ENCODE measurements at regions not wholly inside any gene's neighbourhood (a gene's known extent, or its start where the extent isn't known, plus 50 kb on each side); places are given as distances from the start of the nearest gene placed in this dataset.
"Not testable (repeated sequence)": the region's sequence is repeated elsewhere in the genome, so short reads cannot be mapped to it uniquely, and the experiment has no call there.

DNA sequence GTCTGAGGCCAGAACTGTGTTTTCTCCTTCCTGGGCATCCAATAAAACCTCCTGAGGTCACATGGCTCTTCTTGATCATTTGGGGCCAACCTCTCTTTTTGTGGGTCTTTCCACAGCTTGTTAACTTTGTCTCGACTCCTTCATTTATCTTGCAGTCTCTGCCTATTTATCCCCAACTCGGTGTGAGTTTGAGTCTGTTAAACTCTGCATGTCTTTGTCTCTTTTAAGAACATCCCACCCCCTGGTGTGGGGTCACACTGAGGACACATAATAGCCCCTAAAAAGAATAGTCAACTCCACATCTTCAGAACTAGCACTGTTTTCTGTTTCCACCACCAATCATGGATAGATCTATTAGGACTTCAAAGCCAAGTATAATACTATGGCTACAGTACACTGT, 187.2 kb downstream of the TLE3 start:
- no peak for DNase-seq (ENCODE audit: low read depth, low spot score)

DNA sequence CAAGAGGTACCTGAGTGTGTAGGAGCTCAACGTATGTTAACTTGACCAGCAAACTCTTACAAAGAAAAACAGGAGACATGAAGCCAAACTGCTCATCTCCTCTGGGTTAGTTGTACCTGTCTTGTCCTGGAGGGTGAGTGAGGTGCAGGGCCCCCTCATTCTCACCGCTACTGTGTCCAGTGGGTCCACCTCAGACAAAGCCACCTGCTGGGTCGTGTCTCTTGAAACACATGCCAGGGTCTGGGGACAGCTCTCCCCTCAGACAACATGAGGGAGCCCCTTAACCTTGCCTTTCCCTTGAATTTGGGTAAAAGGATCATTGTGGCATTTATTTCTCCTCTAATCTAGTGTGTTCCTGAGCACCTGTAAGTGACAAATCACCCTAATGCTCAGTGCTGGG, 185.6 kb downstream of the TLE3 start:
- DNase-seq (ENCODE audit: low read depth, low spot score) = no peak

DNA sequence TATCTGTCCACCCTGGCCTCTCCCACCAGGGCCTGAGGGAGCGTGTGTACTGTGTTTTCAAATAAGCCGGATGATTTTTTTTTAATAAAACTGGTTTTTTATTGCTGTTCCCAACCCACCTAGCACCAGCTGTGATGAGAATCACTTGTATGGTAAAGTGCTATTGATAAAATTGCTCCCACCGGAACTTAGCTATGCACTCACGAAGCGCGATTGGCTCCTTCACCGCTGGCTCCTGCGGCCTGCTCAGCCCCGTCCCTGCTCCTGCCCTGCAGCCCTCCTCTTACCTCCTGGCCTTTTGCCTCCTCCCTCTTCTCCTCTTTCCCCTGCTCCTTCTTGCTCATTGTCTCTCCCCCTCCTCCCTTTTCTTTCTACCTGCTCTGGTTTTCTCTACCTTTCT, 183.7 kb downstream of the TLE3 start:
- no peak for DNase-seq (ENCODE audit: low read depth, low spot score)

- DNase-seq (ENCODE audit: low read depth, low spot score) = no peak
Observed at GRCh38 chr15:69914960-69915359, 182.8 kb downstream of the TLE3 start.

DNA sequence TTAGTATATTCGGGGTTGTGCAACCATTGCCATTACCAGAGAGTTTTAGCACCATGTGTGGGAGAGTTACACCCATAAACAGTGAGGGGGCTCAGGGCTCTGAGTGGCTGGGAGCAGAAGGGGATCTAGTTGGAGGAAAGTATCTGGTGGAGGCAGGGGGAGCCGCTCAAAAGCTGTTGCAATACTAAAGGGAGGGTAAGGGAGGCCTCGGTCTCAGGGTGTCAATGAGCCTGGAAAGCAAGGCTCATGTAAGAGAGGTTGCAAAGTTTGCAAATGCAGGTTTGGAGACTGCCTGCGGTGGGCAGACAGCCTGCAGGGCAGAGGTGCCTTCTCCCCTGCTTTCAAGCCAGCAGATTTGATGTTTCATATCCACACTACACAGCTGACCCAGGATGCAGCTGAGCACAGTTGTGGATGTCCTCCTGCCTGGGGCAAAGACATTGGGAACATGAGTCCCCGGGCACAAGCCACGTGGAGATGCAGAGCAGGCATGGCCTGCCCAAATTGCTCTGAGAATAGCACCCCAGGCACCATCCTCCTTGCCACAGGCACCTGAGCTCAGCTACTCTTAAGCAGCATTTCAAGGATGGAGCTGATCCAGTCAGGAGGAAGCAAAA, 181.4 kb downstream of the TLE3 start:
- DNase-seq (ENCODE audit: low read depth, low spot score) = no peak

GRCh38 chr15:69917056-69917455, 180.7 kb downstream of the TLE3 start:
- no peak for DNase-seq (ENCODE audit: low read depth, low spot score)

GRCh38 chr15:69919816-69920215, 177.9 kb downstream of the TLE3 start:
- no peak for DNase-seq (ENCODE audit: low read depth, low spot score)

DNA sequence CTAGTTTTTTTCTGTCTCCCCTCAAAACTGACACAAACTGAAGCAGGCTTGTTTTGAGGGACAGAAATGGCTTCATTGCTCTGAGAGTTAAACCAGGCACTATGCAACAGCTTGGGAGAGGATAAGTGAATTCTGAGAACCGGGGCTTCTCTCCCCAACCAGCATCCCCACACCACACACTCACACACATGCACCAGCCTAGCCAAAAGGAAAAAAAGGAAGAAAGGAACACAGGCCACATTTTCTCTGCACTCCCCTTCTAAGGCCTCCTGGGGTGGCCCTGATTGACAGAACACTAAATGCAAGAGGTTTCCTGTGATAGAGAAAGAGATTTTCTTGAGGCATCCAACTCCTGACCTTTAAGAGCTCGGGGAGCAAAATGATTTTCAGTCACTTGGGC, 177.5 kb downstream of the TLE3 start:
- DNase-seq (ENCODE audit: low read depth, low spot score) = no peak

GRCh38 chr15:69921626-69922619, 175.8 kb downstream of the TLE3 start:
- DNase-seq (ENCODE audit: low read depth, low spot score) = no peak

DNA sequence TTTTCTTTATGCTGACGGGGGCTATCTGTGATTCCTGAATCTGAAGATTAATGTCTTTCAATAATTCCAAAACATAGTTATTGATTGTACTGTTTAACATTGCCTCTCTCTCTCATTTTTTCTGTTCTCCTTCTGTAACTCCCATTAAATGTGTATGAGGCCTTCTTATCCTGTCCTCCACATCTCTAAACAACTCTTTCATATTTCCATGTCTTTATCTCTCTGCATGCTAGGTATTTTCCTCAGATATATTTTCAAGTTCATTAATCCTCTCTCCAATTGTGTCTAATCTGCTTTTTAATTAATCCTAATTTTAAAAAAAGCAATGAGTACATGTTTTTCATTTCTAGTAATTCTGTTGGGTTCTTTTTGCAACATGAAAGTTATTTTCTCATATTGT, 173.2 kb downstream of the TLE3 start:
- DNase-seq (ENCODE audit: low read depth, low spot score) = no peak

DNA sequence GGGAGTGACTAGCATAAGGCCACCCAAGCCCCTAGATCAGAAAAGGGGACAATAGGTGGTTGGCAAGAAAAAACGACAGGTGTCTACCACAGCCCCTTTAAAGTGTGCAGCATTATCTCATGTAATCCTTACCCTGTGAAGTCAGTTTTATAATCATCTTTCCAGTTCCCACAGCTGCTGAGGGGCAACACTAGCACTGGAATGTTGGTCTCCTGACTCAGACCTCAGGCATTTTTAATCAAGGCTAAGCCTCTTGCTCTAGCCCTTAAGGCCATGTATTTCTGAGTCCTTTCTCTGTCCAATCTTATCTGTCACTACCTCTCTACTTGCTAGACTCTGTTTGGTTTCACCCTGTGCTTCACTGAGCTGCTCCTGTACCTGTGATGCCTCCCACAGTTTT, 171.7 kb downstream of the TLE3 start:
- no peak for DNase-seq (ENCODE audit: low read depth, low spot score)

GRCh38 chr15:69926721-69927120, 171.0 kb downstream of the TLE3 start:
- DNase-seq (ENCODE audit: low read depth, low spot score) = no peak

GRCh38 chr15:69928890-69929289, 168.8 kb downstream of the TLE3 start:
- not testable (repeated sequence) for DNase-seq (ENCODE audit: low read depth, low spot score)

DNA sequence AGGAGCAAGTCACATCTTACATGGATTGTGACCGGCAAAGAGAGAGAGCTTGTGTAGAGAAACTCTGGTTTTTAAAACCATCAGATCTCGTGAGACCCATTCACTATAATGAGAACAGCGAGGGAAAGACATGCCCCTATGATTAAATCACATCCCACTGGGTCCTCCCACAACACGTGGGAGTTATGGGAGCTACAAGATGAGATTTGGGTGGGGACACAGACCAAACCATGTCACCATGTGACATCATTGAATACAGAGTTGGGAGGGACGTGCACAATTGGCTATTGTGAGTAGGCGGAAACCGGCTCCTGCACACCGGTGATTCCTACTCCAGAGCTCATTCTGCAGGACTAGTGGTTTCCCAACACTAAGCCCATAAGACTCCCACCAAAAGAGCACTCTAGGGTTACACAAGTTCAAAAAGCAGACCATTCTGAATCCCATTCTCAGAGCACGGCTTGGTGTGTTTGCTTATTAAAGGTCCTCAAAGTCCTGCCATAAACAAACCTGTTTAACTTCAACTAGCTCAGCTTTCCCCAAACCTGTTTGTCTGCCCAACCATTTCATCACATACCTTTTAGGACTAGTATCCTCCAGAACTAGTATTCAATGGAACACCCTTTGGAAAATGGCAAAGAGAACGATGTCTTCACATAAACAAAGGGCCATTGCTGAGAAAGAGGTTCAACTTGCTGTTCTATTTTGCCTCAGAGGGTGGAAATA, 167.6 kb downstream of the TLE3 start:
- DNase-seq (ENCODE audit: low read depth, low spot score) = no peak

GRCh38 chr15:69930754-69931153, 167.0 kb downstream of the TLE3 start:
- no peak for DNase-seq (ENCODE audit: low read depth, low spot score)

DNA sequence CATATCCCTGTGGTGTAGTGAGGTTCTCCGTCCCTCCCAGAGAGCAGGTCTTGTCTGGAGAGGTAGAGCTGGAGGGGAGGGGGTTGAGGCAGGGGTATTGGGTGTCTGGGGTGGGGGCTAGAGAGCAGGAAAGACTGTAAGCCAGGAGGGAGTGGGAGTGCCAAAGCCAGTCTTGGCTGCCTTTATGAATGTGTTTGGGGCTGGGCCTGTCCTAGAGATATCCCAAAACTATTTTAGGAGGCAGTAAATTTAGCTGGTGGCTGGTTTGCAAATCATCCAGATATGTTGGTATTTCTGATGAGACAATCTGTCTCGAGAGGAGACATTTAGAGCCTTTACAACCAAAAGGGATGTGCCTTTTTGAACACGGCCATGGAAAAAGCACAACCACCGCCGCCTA, 166.6 kb downstream of the TLE3 start:
- DNase-seq (ENCODE audit: low read depth, low spot score) = no peak

DNA sequence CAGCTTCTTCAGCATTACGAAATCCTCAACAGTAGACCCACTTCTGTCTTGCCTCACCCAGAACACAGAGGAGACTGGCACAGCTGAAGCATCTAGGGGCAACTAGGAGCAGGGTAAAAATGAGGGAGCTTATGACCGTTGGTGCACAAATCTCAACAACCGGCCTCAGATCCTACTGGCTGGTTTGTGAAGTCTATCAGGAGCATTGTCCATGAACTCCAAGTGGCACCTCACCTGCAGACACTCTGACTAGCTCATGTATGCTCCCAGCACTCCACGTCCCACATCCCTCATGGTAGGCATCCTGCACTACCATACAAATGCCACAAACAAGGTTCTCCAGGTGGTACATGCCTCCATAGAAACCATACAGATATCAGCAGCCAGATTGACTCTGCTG, 163.1 kb downstream of the TLE3 start:
- no peak for DNase-seq (ENCODE audit: low read depth, low spot score)

- DNase-seq (ENCODE audit: low read depth, low spot score) = no peak
Observed at GRCh38 chr15:69939513-69940440, 157.9 kb downstream of the TLE3 start.

DNA sequence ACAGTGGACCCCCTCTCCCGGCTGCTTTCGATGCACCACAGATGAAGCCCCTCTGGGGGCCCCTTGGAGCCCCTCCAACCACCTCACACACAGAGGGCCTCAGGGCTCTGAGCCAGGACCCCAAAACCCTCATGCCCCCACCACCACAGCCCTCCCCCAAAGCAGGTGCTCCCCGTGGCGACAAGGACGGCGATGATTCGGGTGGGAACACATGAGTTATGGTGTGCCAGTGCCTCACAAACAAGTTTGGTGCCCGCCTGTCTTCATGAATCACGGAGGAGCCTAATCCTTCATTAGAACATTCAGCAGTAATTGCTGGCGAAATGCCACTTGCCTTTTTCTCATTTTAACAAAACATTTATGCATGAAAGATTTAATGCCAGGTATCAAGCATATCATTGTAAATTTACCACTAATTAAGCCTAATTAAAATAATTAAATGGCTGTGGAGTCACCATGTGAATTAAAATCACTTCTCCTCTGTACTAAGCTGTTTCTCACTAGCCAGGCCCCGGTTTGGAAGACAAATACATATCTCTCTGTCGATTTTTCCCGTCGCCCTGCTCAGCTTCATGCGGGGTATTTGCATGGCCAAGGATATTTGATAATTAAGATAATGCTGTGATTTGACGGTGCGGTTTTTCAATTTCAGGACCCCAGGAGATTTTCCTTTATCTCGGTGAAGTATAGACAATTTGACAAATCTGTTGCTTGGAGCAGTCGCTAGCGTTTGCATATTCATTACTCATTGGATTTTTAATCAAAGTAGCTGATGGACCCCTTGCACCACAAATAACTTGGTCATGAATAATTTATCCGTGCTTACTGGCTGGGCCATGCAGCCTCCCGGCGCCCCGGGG, 157.0 kb downstream of the TLE3 start:
- no peak for DNase-seq (ENCODE audit: low read depth, low spot score)

DNA sequence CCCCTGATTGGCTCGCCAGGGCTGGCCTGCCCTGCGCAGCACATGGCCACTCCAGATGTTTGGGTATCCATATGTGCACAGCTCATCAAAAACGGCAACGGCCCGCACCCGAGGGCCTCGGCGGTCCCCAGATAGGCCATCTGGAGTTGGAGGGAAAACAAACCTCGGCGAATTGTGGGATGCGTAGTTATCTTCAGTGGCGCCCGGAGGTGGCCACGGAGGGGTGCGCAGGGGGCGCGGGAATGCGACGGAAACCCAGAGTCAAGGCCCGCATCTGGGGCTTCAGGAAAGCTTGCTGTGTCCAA, 156.5 kb downstream of the TLE3 start:
- no peak for DNase-seq (ENCODE audit: low read depth, low spot score)
